NCI-H1105 (cell line): ENCODE measurements at regions not wholly inside any gene's neighbourhood (a gene's known extent, or its start where the extent isn't known, plus 50 kb on each side); places are given as distances from the start of the nearest gene placed in this dataset.
"Not testable (repeated sequence)": the region's sequence is repeated elsewhere in the genome, so short reads cannot be mapped to it uniquely, and the experiment has no call there.

Experiments used
- DNase-seq: peaks from one replicate; lab custom pipeline; 2025; lab: John Stamatoyannopoulos, UW

GRCh38 chr13:76289558-76289957 lies 596.6 kb downstream of the KCTD12 start:
- no peak for DNase-seq

- no peak for DNase-seq
These were observed 600.0 kb downstream of the KCTD12 start for GRCh38 chr13:76286178-76286577.

GRCh38 chr13:76285463-76285862 lies 600.7 kb downstream of the KCTD12 start:
- no peak for DNase-seq

- not testable (repeated sequence) for DNase-seq
These were observed 606.4 kb downstream of the KCTD12 start for GRCh38 chr13:76279766-76280165.

GRCh38 chr13:76271728-76272232 lies 614.4 kb downstream of the KCTD12 start:
- DNase-seq, result no peak

- DNase-seq, result not testable (repeated sequence)
These were observed 617.9 kb downstream of the KCTD12 start for GRCh38 chr13:76268307-76268706.

- no peak for DNase-seq
These were observed 619.0 kb downstream of the KCTD12 start for GRCh38 chr13:76267216-76267615.

GRCh38 chr13:76266561-76266960 lies 619.6 kb downstream of the KCTD12 start:
- DNase-seq, result no peak

- DNase-seq, result no peak
These were observed 614.1 kb downstream of the LMO7 start for GRCh38 chr13:76250211-76250610.

- DNase-seq, result no peak
These were observed 609.8 kb downstream of the LMO7 start for GRCh38 chr13:76245920-76246319.

- no peak for DNase-seq
These were observed 609.1 kb downstream of the LMO7 start for GRCh38 chr13:76245211-76245610.

- DNase-seq, result not testable (repeated sequence)
These were observed 607.0 kb downstream of the LMO7 start for GRCh38 chr13:76243120-76243519.

- no peak for DNase-seq
These were observed 603.0 kb downstream of the LMO7 start for GRCh38 chr13:76239031-76239680.

GRCh38 chr13:76231522-76232167 lies 595.5 kb downstream of the LMO7 start:
- DNase-seq, result no peak

- DNase-seq, result no peak
These were observed 593.2 kb downstream of the LMO7 start for GRCh38 chr13:76229281-76229680.

- DNase-seq, result no peak
These were observed 590.8 kb downstream of the LMO7 start for GRCh38 chr13:76226941-76227340.

GRCh38 chr13:76225815-76226489 lies 589.8 kb downstream of the LMO7 start:
- no peak for DNase-seq

GRCh38 chr13:76223999-76224398 lies 587.9 kb downstream of the LMO7 start:
- DNase-seq, result no peak

- no peak for DNase-seq
These were observed 587.4 kb downstream of the LMO7 start for GRCh38 chr13:76223565-76223964.

- DNase-seq, result no peak
These were observed 586.4 kb downstream of the LMO7 start for GRCh38 chr13:76222511-76222910.

GRCh38 chr13:76216729-76217128 lies 580.6 kb downstream of the LMO7 start:
- no peak for DNase-seq

GRCh38 chr13:76214001-76214400 lies 577.9 kb downstream of the LMO7 start:
- DNase-seq, result no peak

GRCh38 chr13:76213423-76213904 lies 577.3 kb downstream of the LMO7 start:
- no peak for DNase-seq
